ENCODE measurements at regions not wholly inside any gene's neighbourhood (a gene's known extent, or its start where the extent isn't known, plus 50 kb on each side); places are given as distances from the start of the nearest gene placed in this dataset.

DNA sequence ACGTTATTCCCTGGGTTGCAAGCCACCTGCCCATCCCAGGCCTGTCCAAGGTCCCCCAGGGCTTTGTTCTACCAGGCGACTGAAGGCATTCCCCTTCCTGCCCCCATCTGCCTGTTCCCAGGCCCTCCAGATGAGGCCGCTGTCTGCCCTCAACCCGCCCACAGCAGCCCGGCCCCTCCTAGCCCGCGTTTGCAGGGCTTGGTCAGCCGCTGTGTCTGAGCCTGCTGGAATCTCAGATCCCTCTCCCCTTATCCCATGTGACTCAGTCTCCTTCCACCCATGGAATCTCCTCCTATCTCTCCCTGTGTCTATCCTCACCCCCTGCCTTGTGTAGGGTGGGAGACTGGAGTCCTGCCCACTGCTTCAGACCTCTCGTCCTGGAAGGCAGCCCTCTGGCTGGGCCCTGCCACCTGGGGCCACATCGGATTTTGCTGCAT lies 186.0 kb upstream of the TNRC6C start (continued):
- TF ChIP-seq, protein P1, sequence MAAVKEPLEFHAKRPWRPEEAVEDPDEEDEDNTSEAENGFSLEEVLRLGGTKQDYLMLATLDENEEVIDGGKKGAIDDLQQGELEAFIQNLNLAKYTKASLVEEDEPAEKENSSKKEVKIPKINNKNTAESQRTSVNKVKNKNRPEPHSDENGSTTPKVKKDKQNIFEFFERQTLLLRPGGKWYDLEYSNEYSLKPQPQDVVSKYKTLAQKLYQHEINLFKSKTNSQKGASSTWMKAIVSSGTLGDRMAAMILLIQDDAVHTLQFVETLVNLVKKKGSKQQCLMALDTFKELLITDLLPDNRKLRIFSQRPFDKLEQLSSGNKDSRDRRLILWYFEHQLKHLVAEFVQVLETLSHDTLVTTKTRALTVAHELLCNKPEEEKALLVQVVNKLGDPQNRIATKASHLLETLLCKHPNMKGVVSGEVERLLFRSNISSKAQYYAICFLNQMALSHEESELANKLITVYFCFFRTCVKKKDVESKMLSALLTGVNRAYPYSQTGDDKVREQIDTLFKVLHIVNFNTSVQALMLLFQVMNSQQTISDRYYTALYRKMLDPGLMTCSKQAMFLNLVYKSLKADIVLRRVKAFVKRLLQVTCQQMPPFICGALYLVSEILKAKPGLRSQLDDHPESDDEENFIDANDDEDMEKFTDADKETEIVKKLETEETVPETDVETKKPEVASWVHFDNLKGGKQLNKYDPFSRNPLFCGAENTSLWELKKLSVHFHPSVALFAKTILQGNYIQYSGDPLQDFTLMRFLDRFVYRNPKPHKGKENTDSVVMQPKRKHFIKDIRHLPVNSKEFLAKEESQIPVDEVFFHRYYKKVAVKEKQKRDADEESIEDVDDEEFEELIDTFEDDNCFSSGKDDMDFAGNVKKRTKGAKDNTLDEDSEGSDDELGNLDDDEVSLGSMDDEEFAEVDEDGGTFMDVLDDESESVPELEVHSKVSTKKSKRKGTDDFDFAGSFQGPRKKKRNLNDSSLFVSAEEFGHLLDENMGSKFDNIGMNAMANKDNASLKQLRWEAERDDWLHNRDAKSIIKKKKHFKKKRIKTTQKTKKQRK (IDR thresholded peaks at IDR 0.05; ENCODE audit: low read length), result no peak
- TF ChIP-seq, protein P2, sequence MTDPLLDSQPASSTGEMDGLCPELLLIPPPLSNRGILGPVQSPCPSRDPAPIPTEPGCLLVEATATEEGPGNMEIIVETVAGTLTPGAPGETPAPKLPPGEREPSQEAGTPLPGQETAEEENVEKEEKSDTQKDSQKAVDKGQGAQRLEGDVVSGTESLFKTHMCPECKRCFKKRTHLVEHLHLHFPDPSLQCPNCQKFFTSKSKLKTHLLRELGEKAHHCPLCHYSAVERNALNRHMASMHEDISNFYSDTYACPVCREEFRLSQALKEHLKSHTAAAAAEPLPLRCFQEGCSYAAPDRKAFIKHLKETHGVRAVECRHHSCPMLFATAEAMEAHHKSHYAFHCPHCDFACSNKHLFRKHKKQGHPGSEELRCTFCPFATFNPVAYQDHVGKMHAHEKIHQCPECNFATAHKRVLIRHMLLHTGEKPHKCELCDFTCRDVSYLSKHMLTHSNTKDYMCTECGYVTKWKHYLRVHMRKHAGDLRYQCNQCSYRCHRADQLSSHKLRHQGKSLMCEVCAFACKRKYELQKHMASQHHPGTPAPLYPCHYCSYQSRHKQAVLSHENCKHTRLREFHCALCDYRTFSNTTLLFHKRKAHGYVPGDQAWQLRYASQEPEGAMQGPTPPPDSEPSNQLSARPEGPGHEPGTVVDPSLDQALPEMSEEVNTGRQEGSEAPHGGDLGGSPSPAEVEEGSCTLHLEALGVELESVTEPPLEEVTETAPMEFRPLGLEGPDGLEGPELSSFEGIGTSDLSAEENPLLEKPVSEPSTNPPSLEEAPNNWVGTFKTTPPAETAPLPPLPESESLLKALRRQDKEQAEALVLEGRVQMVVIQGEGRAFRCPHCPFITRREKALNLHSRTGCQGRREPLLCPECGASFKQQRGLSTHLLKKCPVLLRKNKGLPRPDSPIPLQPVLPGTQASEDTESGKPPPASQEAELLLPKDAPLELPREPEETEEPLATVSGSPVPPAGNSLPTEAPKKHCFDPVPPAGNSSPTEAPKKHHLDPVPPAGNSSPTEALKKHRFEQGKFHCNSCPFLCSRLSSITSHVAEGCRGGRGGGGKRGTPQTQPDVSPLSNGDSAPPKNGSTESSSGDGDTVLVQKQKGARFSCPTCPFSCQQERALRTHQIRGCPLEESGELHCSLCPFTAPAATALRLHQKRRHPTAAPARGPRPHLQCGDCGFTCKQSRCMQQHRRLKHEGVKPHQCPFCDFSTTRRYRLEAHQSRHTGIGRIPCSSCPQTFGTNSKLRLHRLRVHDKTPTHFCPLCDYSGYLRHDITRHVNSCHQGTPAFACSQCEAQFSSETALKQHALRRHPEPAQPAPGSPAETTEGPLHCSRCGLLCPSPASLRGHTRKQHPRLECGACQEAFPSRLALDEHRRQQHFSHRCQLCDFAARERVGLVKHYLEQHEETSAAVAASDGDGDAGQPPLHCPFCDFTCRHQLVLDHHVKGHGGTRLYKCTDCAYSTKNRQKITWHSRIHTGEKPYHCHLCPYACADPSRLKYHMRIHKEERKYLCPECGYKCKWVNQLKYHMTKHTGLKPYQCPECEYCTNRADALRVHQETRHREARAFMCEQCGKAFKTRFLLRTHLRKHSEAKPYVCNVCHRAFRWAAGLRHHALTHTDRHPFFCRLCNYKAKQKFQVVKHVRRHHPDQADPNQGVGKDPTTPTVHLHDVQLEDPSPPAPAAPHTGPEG (CRISPR knock-in tag; IDR thresholded peaks at IDR 0.05), result no peak
- TF ChIP-seq CREM (IDR thresholded peaks at IDR 0.05) (no peak), CREM (CRISPR knock-in tag; IDR thresholded peaks at IDR 0.05) (no peak), ZKSCAN5 (CRISPR knock-in tag; IDR thresholded peaks at IDR 0.05) (no peak), IKZF4 (CRISPR knock-in tag; IDR thresholded peaks at IDR 0.05; ENCODE audit: borderline replicate concordance, low read depth, not compliant biosample characterization) (peak; percentile 38), YY1 (IDR thresholded peaks at IDR 0.05; ENCODE audit: insufficient read depth, insufficient replicate concordance, low read depth, low read length) (peak; percentile 14), MTA3 (CRISPR knock-in tag; IDR thresholded peaks at IDR 0.05) (no peak), HOXD1 (CRISPR knock-in tag; IDR thresholded peaks at IDR 0.05) (no peak), ZFP1 (CRISPR knock-in tag; IDR thresholded peaks at IDR 0.05) (no peak), STAG1 (CRISPR knock-in tag; IDR thresholded peaks at IDR 0.05) (peak; percentile 81), SP5 (CRISPR knock-in tag; IDR thresholded peaks at IDR 0.05; ENCODE audit: borderline replicate concordance, low read depth) (0 out of 2 replicates have a peak, but pooled peaks have one; percentile 14)
- TF ChIP-seq, protein P3, sequence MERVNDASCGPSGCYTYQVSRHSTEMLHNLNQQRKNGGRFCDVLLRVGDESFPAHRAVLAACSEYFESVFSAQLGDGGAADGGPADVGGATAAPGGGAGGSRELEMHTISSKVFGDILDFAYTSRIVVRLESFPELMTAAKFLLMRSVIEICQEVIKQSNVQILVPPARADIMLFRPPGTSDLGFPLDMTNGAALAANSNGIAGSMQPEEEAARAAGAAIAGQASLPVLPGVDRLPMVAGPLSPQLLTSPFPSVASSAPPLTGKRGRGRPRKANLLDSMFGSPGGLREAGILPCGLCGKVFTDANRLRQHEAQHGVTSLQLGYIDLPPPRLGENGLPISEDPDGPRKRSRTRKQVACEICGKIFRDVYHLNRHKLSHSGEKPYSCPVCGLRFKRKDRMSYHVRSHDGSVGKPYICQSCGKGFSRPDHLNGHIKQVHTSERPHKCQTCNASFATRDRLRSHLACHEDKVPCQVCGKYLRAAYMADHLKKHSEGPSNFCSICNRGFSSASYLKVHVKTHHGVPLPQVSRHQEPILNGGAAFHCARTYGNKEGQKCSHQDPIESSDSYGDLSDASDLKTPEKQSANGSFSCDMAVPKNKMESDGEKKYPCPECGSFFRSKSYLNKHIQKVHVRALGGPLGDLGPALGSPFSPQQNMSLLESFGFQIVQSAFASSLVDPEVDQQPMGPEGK (CRISPR knock-in tag; IDR thresholded peaks at IDR 0.05), result peak; percentile 68
- TF ChIP-seq, protein P4, sequence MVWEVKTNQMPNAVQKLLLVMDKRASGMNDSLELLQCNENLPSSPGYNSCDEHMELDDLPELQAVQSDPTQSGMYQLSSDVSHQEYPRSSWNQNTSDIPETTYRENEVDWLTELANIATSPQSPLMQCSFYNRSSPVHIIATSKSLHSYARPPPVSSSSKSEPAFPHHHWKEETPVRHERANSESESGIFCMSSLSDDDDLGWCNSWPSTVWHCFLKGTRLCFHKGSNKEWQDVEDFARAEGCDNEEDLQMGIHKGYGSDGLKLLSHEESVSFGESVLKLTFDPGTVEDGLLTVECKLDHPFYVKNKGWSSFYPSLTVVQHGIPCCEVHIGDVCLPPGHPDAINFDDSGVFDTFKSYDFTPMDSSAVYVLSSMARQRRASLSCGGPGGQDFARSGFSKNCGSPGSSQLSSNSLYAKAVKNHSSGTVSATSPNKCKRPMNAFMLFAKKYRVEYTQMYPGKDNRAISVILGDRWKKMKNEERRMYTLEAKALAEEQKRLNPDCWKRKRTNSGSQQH (CRISPR knock-in tag; IDR thresholded peaks at IDR 0.05; ENCODE audit: low read depth), result no peak
- TF ChIP-seq, protein P5, sequence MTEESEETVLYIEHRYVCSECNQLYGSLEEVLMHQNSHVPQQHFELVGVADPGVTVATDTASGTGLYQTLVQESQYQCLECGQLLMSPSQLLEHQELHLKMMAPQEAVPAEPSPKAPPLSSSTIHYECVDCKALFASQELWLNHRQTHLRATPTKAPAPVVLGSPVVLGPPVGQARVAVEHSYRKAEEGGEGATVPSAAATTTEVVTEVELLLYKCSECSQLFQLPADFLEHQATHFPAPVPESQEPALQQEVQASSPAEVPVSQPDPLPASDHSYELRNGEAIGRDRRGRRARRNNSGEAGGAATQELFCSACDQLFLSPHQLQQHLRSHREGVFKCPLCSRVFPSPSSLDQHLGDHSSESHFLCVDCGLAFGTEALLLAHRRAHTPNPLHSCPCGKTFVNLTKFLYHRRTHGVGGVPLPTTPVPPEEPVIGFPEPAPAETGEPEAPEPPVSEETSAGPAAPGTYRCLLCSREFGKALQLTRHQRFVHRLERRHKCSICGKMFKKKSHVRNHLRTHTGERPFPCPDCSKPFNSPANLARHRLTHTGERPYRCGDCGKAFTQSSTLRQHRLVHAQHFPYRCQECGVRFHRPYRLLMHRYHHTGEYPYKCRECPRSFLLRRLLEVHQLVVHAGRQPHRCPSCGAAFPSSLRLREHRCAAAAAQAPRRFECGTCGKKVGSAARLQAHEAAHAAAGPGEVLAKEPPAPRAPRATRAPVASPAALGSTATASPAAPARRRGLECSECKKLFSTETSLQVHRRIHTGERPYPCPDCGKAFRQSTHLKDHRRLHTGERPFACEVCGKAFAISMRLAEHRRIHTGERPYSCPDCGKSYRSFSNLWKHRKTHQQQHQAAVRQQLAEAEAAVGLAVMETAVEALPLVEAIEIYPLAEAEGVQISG (CRISPR knock-in tag; IDR thresholded peaks at IDR 0.05), result peak; percentile 53; the same call in 1 of the 2 replicates

Data from HepG2 (cell line).